Lower leg skin (tissue), 3 donors: ENCODE measurements at regions not wholly inside any gene's neighbourhood (a gene's known extent, or its start where the extent isn't known, plus 50 kb on each side); places are given as distances from the start of the nearest gene placed in this dataset.

Source experiments
- POLR2A ChIP-seq, 2 donors: fragments of 450-650 bp; IDR thresholded peaks; one replicate each; pipeline ENCODE4 v1.6.1; 2016 to 2017; ENCODE audit warnings: antibody characterized with exemption in 2 of 2, mild to moderate bottlenecking in 1 of 2, moderate library complexity in 1 of 2
- TF ChIP-seq, protein P1 (sequence below), 3 donors: fragments of 450-650 bp; IDR thresholded peaks; one replicate each; pipeline ENCODE4 v1.5.1; 2016; ENCODE audit warnings: antibody characterized with exemption in 3 of 3, mild to moderate bottlenecking in 3 of 3, moderate library complexity in 2 of 3

DNA sequence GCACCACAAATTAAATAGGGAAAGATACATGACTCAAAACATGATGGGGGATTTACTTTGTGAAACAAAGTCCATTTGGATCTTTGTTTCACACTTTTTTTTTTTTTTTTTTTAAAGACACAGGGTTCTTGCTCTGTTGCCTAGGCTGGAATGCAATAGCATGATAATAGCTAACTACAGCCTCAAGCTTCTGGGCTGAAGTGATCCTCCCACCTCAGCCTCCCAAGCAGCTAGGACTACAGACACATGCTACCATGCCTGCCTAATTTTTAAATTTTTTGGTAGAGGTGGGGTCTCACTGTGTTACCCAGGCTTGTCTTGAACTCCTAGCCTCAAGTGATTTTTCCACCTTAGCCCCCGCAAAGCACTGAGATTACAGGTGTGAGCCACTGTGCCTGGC is 172.6 kb upstream of the KLF14 start:
- TF ChIP-seq, protein P1, sequence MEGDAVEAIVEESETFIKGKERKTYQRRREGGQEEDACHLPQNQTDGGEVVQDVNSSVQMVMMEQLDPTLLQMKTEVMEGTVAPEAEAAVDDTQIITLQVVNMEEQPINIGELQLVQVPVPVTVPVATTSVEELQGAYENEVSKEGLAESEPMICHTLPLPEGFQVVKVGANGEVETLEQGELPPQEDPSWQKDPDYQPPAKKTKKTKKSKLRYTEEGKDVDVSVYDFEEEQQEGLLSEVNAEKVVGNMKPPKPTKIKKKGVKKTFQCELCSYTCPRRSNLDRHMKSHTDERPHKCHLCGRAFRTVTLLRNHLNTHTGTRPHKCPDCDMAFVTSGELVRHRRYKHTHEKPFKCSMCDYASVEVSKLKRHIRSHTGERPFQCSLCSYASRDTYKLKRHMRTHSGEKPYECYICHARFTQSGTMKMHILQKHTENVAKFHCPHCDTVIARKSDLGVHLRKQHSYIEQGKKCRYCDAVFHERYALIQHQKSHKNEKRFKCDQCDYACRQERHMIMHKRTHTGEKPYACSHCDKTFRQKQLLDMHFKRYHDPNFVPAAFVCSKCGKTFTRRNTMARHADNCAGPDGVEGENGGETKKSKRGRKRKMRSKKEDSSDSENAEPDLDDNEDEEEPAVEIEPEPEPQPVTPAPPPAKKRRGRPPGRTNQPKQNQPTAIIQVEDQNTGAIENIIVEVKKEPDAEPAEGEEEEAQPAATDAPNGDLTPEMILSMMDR (IDR thresholded peaks at IDR 0.05) = no peak
- TF ChIP-seq POLR2A (IDR thresholded peaks at IDR 0.05) = no peak
